Effector memory CD8-positive, alpha-beta T cell (primary cell): ENCODE measurements at regions not wholly inside any gene's neighbourhood (a gene's known extent, or its start where the extent isn't known, plus 50 kb on each side); places are given as distances from the start of the nearest gene placed in this dataset.

ENCODE experiments used
- ATAC-seq: fragments of 150-1000 bp; cut with Tn5 transposase; replicated peaks from 2 replicates; pipeline ENCODE4 v1.10.0; 2021; ENCODE audit warnings: mild to moderate bottlenecking, moderate library complexity
- DNase-seq, 3 experiments: peaks; one replicate each; pipeline ENCODE4 v3.0.0; 2021
- H3K27ac Mint-ChIP-seq, 2 donors: one replicate each; pipeline ENCODE4 v1.8.0; 2022; ENCODE audit warnings: mild to moderate bottlenecking in 2 of 2, mixed read lengths in 2 of 2, moderate library complexity in 2 of 2
- H3K27me3 Mint-ChIP-seq, 2 donors: one replicate each; pipeline ENCODE4 v1.8.0; 2022; ENCODE audit warnings: mixed read lengths in 2 of 2
- H3K36me3 Mint-ChIP-seq: one replicate; pipeline ENCODE4 v1.8.0; 2022; ENCODE audit warnings: mild to moderate bottlenecking, moderate library complexity, mixed read lengths; ENCODE audit not compliant: insufficient read depth
- H3K4me1 Mint-ChIP-seq, 2 donors: one replicate each; pipeline ENCODE4 v1.8.0; 2022; ENCODE audit warnings: low read depth in 2 of 2, mixed read lengths in 2 of 2
- H3K4me3 Mint-ChIP-seq, 2 donors: one replicate each; pipeline ENCODE4 v1.8.0; 2022; ENCODE audit warnings: mild to moderate bottlenecking in 2 of 2, mixed read lengths in 2 of 2, moderate library complexity in 2 of 2
- H3K9me3 Mint-ChIP-seq, 2 donors: one replicate each; pipeline ENCODE4 v1.8.0; 2022; ENCODE audit warnings: mixed read lengths in 2 of 2

- H3K9me3 Mint-ChIP-seq: no peaks in the 10 kb centered on the region
- H3K4me1 Mint-ChIP-seq: no peaks in the 10 kb centered on the region
- H3K4me3 Mint-ChIP-seq: no peak overlapping the region
- H3K27me3 Mint-ChIP-seq: no peaks in the 10 kb centered on the region
- ATAC-seq: no peak
- no peak for DNase-seq
- peaks cover 2% of the 10 kb centered on the region for H3K36me3 Mint-ChIP-seq
- H3K27ac Mint-ChIP-seq: no peak overlapping the region
Observed at GRCh38 chr15:95664450-95664849, 666.0 kb upstream of the NR2F2 start.

- ATAC-seq (peak; percentile 26), DNase-seq (no peak)
- Mint-ChIP-seq H3K9me3 (no peaks in the 10 kb centered on the region), H3K4me3 (peak overlapping the region; percentile 36 to 56), H3K27ac (peak overlapping the region in 1 of 2 donors; percentile 84), H3K36me3 (peaks cover 2% of the 10 kb centered on the region), H3K27me3 (no peaks in the 10 kb centered on the region), H3K4me1 (no peaks in the 10 kb centered on the region)
Observed at GRCh38 chr15:95669146-95669922, 661.2 kb upstream of the NR2F2 start.

- H3K27ac Mint-ChIP-seq: no peak overlapping the region
- no peak overlapping the region for H3K4me3 Mint-ChIP-seq
- ATAC-seq: no peak
- H3K36me3 Mint-ChIP-seq: no peaks in the 10 kb centered on the region
- DNase-seq: no peak
- H3K9me3 Mint-ChIP-seq: no peaks in the 10 kb centered on the region
- H3K4me1 Mint-ChIP-seq: no peaks in the 10 kb centered on the region
- peaks cover 0 to 5% of the 10 kb centered on the region in 2 donors for H3K27me3 Mint-ChIP-seq
Observed at GRCh38 chr15:95674031-95674430, 656.5 kb upstream of the NR2F2 start.

GRCh38 chr15:95676500-95676899 is 654.0 kb upstream of the NR2F2 start:
- DNase-seq (no peak), ATAC-seq (no peak)
- Mint-ChIP-seq H3K27ac (no peak overlapping the region), H3K4me1 (no peaks in the 10 kb centered on the region), H3K9me3 (no peaks in the 10 kb centered on the region), H3K4me3 (no peak overlapping the region), H3K27me3 (peaks cover 0 to 5% of the 10 kb centered on the region in 2 donors), H3K36me3 (no peaks in the 10 kb centered on the region)

- Mint-ChIP-seq H3K4me1 (no peaks in the 10 kb centered on the region), H3K27ac (no peak overlapping the region), H3K36me3 (no peaks in the 10 kb centered on the region), H3K27me3 (peaks cover 0 to 5% of the 10 kb centered on the region in 2 donors), H3K9me3 (no peaks in the 10 kb centered on the region), H3K4me3 (no peak overlapping the region)
- ATAC-seq (no peak), DNase-seq (no peak)
Observed at GRCh38 chr15:95679847-95680582, 650.5 kb upstream of the NR2F2 start.

- Mint-ChIP-seq H3K4me3 (no peak overlapping the region), H3K27me3 (peaks cover 0 to 5% of the 10 kb centered on the region in 2 donors), H3K9me3 (no peaks in the 10 kb centered on the region), H3K4me1 (no peaks in the 10 kb centered on the region), H3K27ac (no peak overlapping the region), H3K36me3 (no peaks in the 10 kb centered on the region)
- DNase-seq: no peak
- no peak for ATAC-seq
Observed at GRCh38 chr15:95680728-95681127, 649.8 kb upstream of the NR2F2 start.

GRCh38 chr15:95681836-95682544 is 648.5 kb upstream of the NR2F2 start:
- H3K27ac Mint-ChIP-seq: no peak overlapping the region
- H3K4me3 Mint-ChIP-seq: no peak overlapping the region
- H3K36me3 Mint-ChIP-seq: no peaks in the 10 kb centered on the region
- no peak for DNase-seq
- no peaks in the 10 kb centered on the region for H3K4me1 Mint-ChIP-seq
- no peak for ATAC-seq
- H3K27me3 Mint-ChIP-seq: no peaks in the 10 kb centered on the region
- H3K9me3 Mint-ChIP-seq: no peaks in the 10 kb centered on the region

- no peak overlapping the region for H3K4me3 Mint-ChIP-seq
- H3K27me3 Mint-ChIP-seq: no peaks in the 10 kb centered on the region
- H3K27ac Mint-ChIP-seq: no peak overlapping the region
Observed at GRCh38 chr15:95684126-95684525, 646.4 kb upstream of the NR2F2 start.

GRCh38 chr15:95684693-95685115 is 645.8 kb upstream of the NR2F2 start:
- no peak overlapping the region for H3K4me3 Mint-ChIP-seq
- H3K9me3 Mint-ChIP-seq: no peaks in the 10 kb centered on the region
- H3K27ac Mint-ChIP-seq: no peak overlapping the region
- H3K36me3 Mint-ChIP-seq: no peaks in the 10 kb centered on the region
- no peaks in the 10 kb centered on the region for H3K4me1 Mint-ChIP-seq
- no peaks in the 10 kb centered on the region for H3K27me3 Mint-ChIP-seq
- DNase-seq (no peak), ATAC-seq (no peak)

More at GRCh38 chr15:95684126-95684525, 646.4 kb upstream of the NR2F2 start:
- no peaks in the 10 kb centered on the region for H3K36me3 Mint-ChIP-seq
- ATAC-seq: no peak
- H3K9me3 Mint-ChIP-seq: no peaks in the 10 kb centered on the region
- DNase-seq: no peak
- no peaks in the 10 kb centered on the region for H3K4me1 Mint-ChIP-seq

GRCh38 chr15:95687061-95687460 is 643.4 kb upstream of the NR2F2 start:
- Mint-ChIP-seq H3K9me3 (no peaks in the 10 kb centered on the region), H3K36me3 (no peaks in the 10 kb centered on the region), H3K27me3 (no peaks in the 10 kb centered on the region), H3K4me1 (no peaks in the 10 kb centered on the region), H3K27ac (no peak overlapping the region), H3K4me3 (no peak overlapping the region)
- ATAC-seq (no peak), DNase-seq (no peak)

GRCh38 chr15:95687686-95688085 is 642.8 kb upstream of the NR2F2 start:
- H3K4me3 Mint-ChIP-seq: no peak overlapping the region
- H3K9me3 Mint-ChIP-seq: no peaks in the 10 kb centered on the region
- no peaks in the 10 kb centered on the region for H3K27me3 Mint-ChIP-seq
- no peak for DNase-seq
- H3K27ac Mint-ChIP-seq: no peak overlapping the region
- no peaks in the 10 kb centered on the region for H3K4me1 Mint-ChIP-seq
- no peak for ATAC-seq
- no peaks in the 10 kb centered on the region for H3K36me3 Mint-ChIP-seq

- Mint-ChIP-seq H3K27ac (no peak overlapping the region), H3K4me3 (no peak overlapping the region)
- no peak for ATAC-seq
Observed at GRCh38 chr15:95690631-95691340, 639.7 kb upstream of the NR2F2 start.

GRCh38 chr15:95693917-95694316 is 636.6 kb upstream of the NR2F2 start:
- DNase-seq (no peak), ATAC-seq (no peak)
- H3K9me3 Mint-ChIP-seq: peaks cover 3 to 17% of the 10 kb centered on the region in 2 donors
- no peaks in the 10 kb centered on the region for H3K36me3 Mint-ChIP-seq
- no peak overlapping the region for H3K4me3 Mint-ChIP-seq
- H3K4me1 Mint-ChIP-seq: no peaks in the 10 kb centered on the region
- peaks cover 0 to 10% of the 10 kb centered on the region in 2 donors for H3K27me3 Mint-ChIP-seq
- no peak overlapping the region for H3K27ac Mint-ChIP-seq

More at GRCh38 chr15:95690631-95691340, 639.7 kb upstream of the NR2F2 start:
- peaks cover 3 to 9% of the 10 kb centered on the region in 2 donors for H3K9me3 Mint-ChIP-seq
- H3K4me1 Mint-ChIP-seq: no peaks in the 10 kb centered on the region
- H3K27me3 Mint-ChIP-seq: no peaks in the 10 kb centered on the region
- H3K36me3 Mint-ChIP-seq: no peaks in the 10 kb centered on the region
- no peak for DNase-seq
